HAP-1 (cell line): ENCODE measurements at regions not wholly inside any gene's neighbourhood (a gene's known extent, or its start where the extent isn't known, plus 50 kb on each side); places are given as distances from the start of the nearest gene placed in this dataset.
"Not testable (repeated sequence)": the region's sequence is repeated elsewhere in the genome, so short reads cannot be mapped to it uniquely, and the experiment has no call there.

ENCODE experiments used
- DNase-seq, 2 experiments: peaks; one replicate each; pipeline ENCODE4 v3.0.0-alpha.2; 2016 to 2020; ENCODE audit warnings: low spot score in 2 of 2
- H3K27me3 ChIP-seq: fragments of 250-450 bp; sonication (Bioruptor Pico); 2 replicates; pipeline ENCODE4 v1.5.1; 2020; ENCODE audit warnings: low read depth, mild to moderate bottlenecking, moderate library complexity
- H3K36me3 ChIP-seq: fragments of 250-450 bp; sonication (Bioruptor Pico); replicated peaks from 2 replicates; pipeline ENCODE4 v1.5.1; 2020; ENCODE audit warnings: mild to moderate bottlenecking
- H3K4me1 ChIP-seq: fragments of 250-450 bp; sonication (Bioruptor Pico); 2 replicates; pipeline ENCODE4 v1.5.1; 2020; ENCODE audit warnings: mild to moderate bottlenecking
- H3K4me3 ChIP-seq: fragments of 250-450 bp; sonication (Bioruptor Pico); 2 replicates; pipeline ENCODE4 v1.5.1; 2020; ENCODE audit warnings: mild to moderate bottlenecking, moderate library complexity
- H3K9me3 ChIP-seq: fragments of 250-450 bp; sonication (Bioruptor Pico); 2 replicates; pipeline ENCODE4 v1.5.1; 2020; ENCODE audit warnings: mild to moderate bottlenecking, moderate library complexity
- in situ Hi-C: fragments of 300-500 bp; cut with MboI; formaldehyde crosslinking; loops from 3 replicates; pipeline ENCODE4 v1.14.3; 2020; ENCODE audit warnings: low sequenced_read_pairs, inconsistent platforms, mixed read lengths

- DNase-seq = no peak
- no peaks in the 10 kb centered on the region for H3K36me3 ChIP-seq
- peaks cover 10% of the 10 kb centered on the region for H3K4me1 ChIP-seq
- H3K9me3 ChIP-seq = no peaks in the 10 kb centered on the region
- H3K27me3 ChIP-seq = no peaks in the 10 kb centered on the region
- no peak overlapping the region for H3K4me3 ChIP-seq
- in situ Hi-C loops = no loop called here
These were observed 523.2 kb upstream of the EPHA5 start for GRCh38 chr4:66193487-66193886.

GRCh38 chr4:66187175-66187720 is 517.0 kb upstream of the EPHA5 start:
- no peaks in the 10 kb centered on the region for H3K27me3 ChIP-seq
- no peak overlapping the region for H3K4me3 ChIP-seq
- no peaks in the 10 kb centered on the region for H3K36me3 ChIP-seq
- in situ Hi-C loops = no loop called here
- no peaks in the 10 kb centered on the region for H3K4me1 ChIP-seq
- no peak for DNase-seq
- H3K9me3 ChIP-seq = no peaks in the 10 kb centered on the region

GRCh38 chr4:66186095-66186494 is 515.8 kb upstream of the EPHA5 start:
- no peaks in the 10 kb centered on the region for H3K4me1 ChIP-seq
- no peak overlapping the region for H3K4me3 ChIP-seq
- no peaks in the 10 kb centered on the region; the same call in 1 of the 2 replicates for H3K27me3 ChIP-seq
- DNase-seq = no peak
- in situ Hi-C loops = no loop called here
- H3K36me3 ChIP-seq = no peaks in the 10 kb centered on the region
- H3K9me3 ChIP-seq = no peaks in the 10 kb centered on the region

GRCh38 chr4:66182636-66183035 is 512.3 kb upstream of the EPHA5 start:
- Histone ChIP-seq H3K27me3 (no peaks in the 10 kb centered on the region; the same call in 1 of the 2 replicates), H3K4me1 (no peaks in the 10 kb centered on the region), H3K9me3 (no peaks in the 10 kb centered on the region), H3K36me3 (no peaks in the 10 kb centered on the region), H3K4me3 (no peak overlapping the region)
- in situ Hi-C loops = no loop called here
- no peak for DNase-seq

- H3K4me3 ChIP-seq = no peak overlapping the region
- no peaks in the 10 kb centered on the region for H3K36me3 ChIP-seq
- H3K4me1 ChIP-seq = no peaks in the 10 kb centered on the region
- DNase-seq = peak; percentile 15 to 71
- no peaks in the 10 kb centered on the region; the same call in 1 of the 2 replicates for H3K27me3 ChIP-seq
- H3K9me3 ChIP-seq = no peaks in the 10 kb centered on the region
- in situ Hi-C loops = no loop called here
These were observed 508.6 kb upstream of the EPHA5 start for GRCh38 chr4:66178906-66179305.

- in situ Hi-C loops = no loop called here
- H3K27me3 ChIP-seq = no peaks in the 10 kb centered on the region
- peak; percentile 7 to 44 for DNase-seq
- 0 out of 2 replicates have a peak, but pooled peaks cover 6% of the 10 kb centered on the region for H3K9me3 ChIP-seq
- no peaks in the 10 kb centered on the region; the same call in 1 of the 2 replicates for H3K4me1 ChIP-seq
- no peak overlapping the region for H3K4me3 ChIP-seq
- no peaks in the 10 kb centered on the region for H3K36me3 ChIP-seq
These were observed 499.1 kb upstream of the EPHA5 start for GRCh38 chr4:66169341-66169740.

- in situ Hi-C loops = no loop called here
- H3K4me3 ChIP-seq = no peak overlapping the region
- no peaks in the 10 kb centered on the region for H3K27me3 ChIP-seq
- H3K36me3 ChIP-seq = no peaks in the 10 kb centered on the region
- H3K9me3 ChIP-seq = 0 out of 2 replicates have a peak, but pooled peaks cover 6% of the 10 kb centered on the region
- H3K4me1 ChIP-seq = no peaks in the 10 kb centered on the region; the same call in 1 of the 2 replicates
- DNase-seq = no peak
These were observed 494.6 kb upstream of the EPHA5 start for GRCh38 chr4:66164869-66165268.

GRCh38 chr4:66160606-66161005 is 490.3 kb upstream of the EPHA5 start:
- DNase-seq = no peak
- Histone ChIP-seq H3K36me3 (no peaks in the 10 kb centered on the region), H3K4me3 (no peak overlapping the region), H3K4me1 (no peaks in the 10 kb centered on the region), H3K27me3 (no peaks in the 10 kb centered on the region), H3K9me3 (0 out of 2 replicates have a peak, but pooled peaks cover 6% of the 10 kb centered on the region)
- in situ Hi-C loops = no loop called here

GRCh38 chr4:66157594-66157993 is 487.3 kb upstream of the EPHA5 start:
- DNase-seq = no peak
- H3K4me3 ChIP-seq = no peak overlapping the region
- no peaks in the 10 kb centered on the region for H3K36me3 ChIP-seq
- no peaks in the 10 kb centered on the region for H3K9me3 ChIP-seq
- no peaks in the 10 kb centered on the region for H3K27me3 ChIP-seq
- in situ Hi-C loops = no loop called here
- H3K4me1 ChIP-seq = no peaks in the 10 kb centered on the region

GRCh38 chr4:66130042-66130441 is 459.8 kb upstream of the EPHA5 start:
- no peaks in the 10 kb centered on the region for H3K27me3 ChIP-seq
- no peak for DNase-seq
- H3K9me3 ChIP-seq = no peaks in the 10 kb centered on the region
- H3K4me3 ChIP-seq = no peak overlapping the region
- H3K4me1 ChIP-seq = no peaks in the 10 kb centered on the region
- in situ Hi-C loops = no loop called here
- no peaks in the 10 kb centered on the region for H3K36me3 ChIP-seq

GRCh38 chr4:66123831-66124413 is 453.6 kb upstream of the EPHA5 start:
- in situ Hi-C loops = no loop called here
- H3K27me3 ChIP-seq = no peaks in the 10 kb centered on the region

GRCh38 chr4:66123190-66123589 is 452.9 kb upstream of the EPHA5 start:
- no peaks in the 10 kb centered on the region for H3K9me3 ChIP-seq
- H3K36me3 ChIP-seq = no peaks in the 10 kb centered on the region
- no peak overlapping the region for H3K4me3 ChIP-seq
- DNase-seq = no peak
- no peaks in the 10 kb centered on the region for H3K27me3 ChIP-seq
- in situ Hi-C loops = no loop called here
- H3K4me1 ChIP-seq = peaks cover 8% of the 10 kb centered on the region

More at GRCh38 chr4:66123831-66124413, 453.6 kb upstream of the EPHA5 start:
- H3K9me3 ChIP-seq = no peaks in the 10 kb centered on the region
- no peak overlapping the region for H3K4me3 ChIP-seq
- no peaks in the 10 kb centered on the region for H3K36me3 ChIP-seq
- H3K4me1 ChIP-seq = peaks cover 8% of the 10 kb centered on the region
- DNase-seq = no peak

- H3K27me3 ChIP-seq, H3K9me3 ChIP-seq, in situ Hi-C loops, H3K36me3 ChIP-seq, H3K4me1 ChIP-seq, DNase-seq, H3K4me3 ChIP-seq: not testable (repeated sequence)
These were observed 444.9 kb upstream of the EPHA5 start for GRCh38 chr4:66115231-66115630.

GRCh38 chr4:66108898-66109297 is 438.6 kb upstream of the EPHA5 start:
- no peak for DNase-seq
- Histone ChIP-seq H3K9me3 (no peaks in the 10 kb centered on the region), H3K4me3 (no peak overlapping the region), H3K36me3 (no peaks in the 10 kb centered on the region), H3K27me3 (no peaks in the 10 kb centered on the region), H3K4me1 (no peaks in the 10 kb centered on the region)
- in situ Hi-C loops = no loop called here

- Histone ChIP-seq H3K4me1 (no peaks in the 10 kb centered on the region), H3K4me3 (no peak overlapping the region), H3K9me3 (no peaks in the 10 kb centered on the region), H3K36me3 (no peaks in the 10 kb centered on the region), H3K27me3 (no peaks in the 10 kb centered on the region)
- in situ Hi-C loops = no loop called here
- DNase-seq = no peak
These were observed 426.9 kb upstream of the EPHA5 start for GRCh38 chr4:66097218-66097617.
